ENCODE measurements at regions not wholly inside any gene's neighbourhood (a gene's known extent, or its start where the extent isn't known, plus 50 kb on each side); places are given as distances from the start of the nearest gene placed in this dataset.

GRCh38 chr17:62892870-62893338 is 73.1 kb upstream of the TANC2 start (continued):
- TF ChIP-seq, protein P1, sequence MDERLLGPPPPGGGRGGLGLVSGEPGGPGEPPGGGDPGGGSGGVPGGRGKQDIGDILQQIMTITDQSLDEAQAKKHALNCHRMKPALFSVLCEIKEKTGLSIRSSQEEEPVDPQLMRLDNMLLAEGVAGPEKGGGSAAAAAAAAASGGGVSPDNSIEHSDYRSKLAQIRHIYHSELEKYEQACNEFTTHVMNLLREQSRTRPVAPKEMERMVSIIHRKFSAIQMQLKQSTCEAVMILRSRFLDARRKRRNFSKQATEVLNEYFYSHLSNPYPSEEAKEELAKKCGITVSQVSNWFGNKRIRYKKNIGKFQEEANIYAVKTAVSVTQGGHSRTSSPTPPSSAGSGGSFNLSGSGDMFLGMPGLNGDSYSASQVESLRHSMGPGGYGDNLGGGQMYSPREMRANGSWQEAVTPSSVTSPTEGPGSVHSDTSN (CRISPR knock-in tag; IDR thresholded peaks at IDR 0.05; ENCODE audit: low read depth) = no peak
- TF ChIP-seq, protein P1 (tag; conservative IDR thresholded peaks at IDR 0.05; ENCODE audit: low read depth) = no peak
- TF ChIP-seq LCOR (CRISPR knock-in tag; IDR thresholded peaks at IDR 0.05) (no peak), CEBPG (CRISPR knock-in tag; IDR thresholded peaks at IDR 0.05) (no peak), CEBPG (tag; conservative IDR thresholded peaks at IDR 0.05 in 1 of 2, IDR thresholded peaks at IDR 0.05 in 1 of 2) (0 out of 4 replicates have a peak, but pooled peaks of 1 of the 2 experiments have one; percentile 16), JUND (IDR thresholded peaks at IDR 0.05; ENCODE audit: borderline replicate concordance, low read depth, low read length) (no peak), JUND (tag; IDR thresholded peaks at IDR 0.05; ENCODE audit: borderline replicate concordance, low read depth, low read length) (0 out of 3 replicates have a peak, but pooled peaks have one; percentile 30), CEBPB (tag; IDR thresholded peaks at IDR 0.05) (peak; percentile 52; the same call in 1 of the 2 replicates), ESRRA (IDR thresholded peaks at IDR 0.05; ENCODE audit: borderline replicate concordance, low read depth) (no peak), ZNF175 (CRISPR knock-in tag; IDR thresholded peaks at IDR 0.05; ENCODE audit: low read depth) (no peak), ZNF274 (IDR thresholded peaks at IDR 0.05; ENCODE audit: borderline replicate concordance, low read depth, low read length) (no peak), EP400 (IDR thresholded peaks at IDR 0.05) (no peak), SMAD4 (CRISPR knock-in tag; conservative IDR thresholded peaks at IDR 0.05) (no peak), RBM34 (IDR thresholded peaks at IDR 0.05; ENCODE audit: borderline replicate concordance, insufficient read depth, low read length) (no peak), HOMEZ (CRISPR knock-in tag; IDR thresholded peaks at IDR 0.05) (no peak), KLF10 (CRISPR knock-in tag; IDR thresholded peaks at IDR 0.05) (no peak), ATF3 (IDR thresholded peaks at IDR 0.05) (peak; percentile 24; the same call in 1 of the 2 replicates), ATF3 (CRISPR knock-in tag; conservative IDR thresholded peaks at IDR 0.05) (no peak), ETV6 (IDR thresholded peaks at IDR 0.05; ENCODE audit: borderline replicate concordance in 1 of 2, low read depth in 2 of 2, low read length in 1 of 2) (no peak), ETV6 (CRISPR knock-in tag; IDR thresholded peaks at IDR 0.05; ENCODE audit: borderline replicate concordance) (no peak)
